Skeletal muscle satellite cell (primary cell): ENCODE measurements at regions not wholly inside any gene's neighbourhood (a gene's known extent, or its start where the extent isn't known, plus 50 kb on each side); places are given as distances from the start of the nearest gene placed in this dataset.
"Not testable (repeated sequence)": the region's sequence is repeated elsewhere in the genome, so short reads cannot be mapped to it uniquely, and the experiment has no call there.

Experiments
- H3K27me3 ChIP-seq: 2 replicates; pipeline ENCODE4 v1.7.0; 2013; ENCODE audit warnings: low read length; ENCODE audit not compliant: control insufficient read depth, insufficient read depth
- H3K36me3 ChIP-seq: 2 replicates; pipeline ENCODE4 v1.7.0; 2013; ENCODE audit warnings: mild to moderate bottlenecking, control low read depth, low read length; ENCODE audit not compliant: insufficient read depth
- H3K4me1 ChIP-seq: 2 replicates; pipeline ENCODE4 v1.7.0; 2013; ENCODE audit warnings: low read length; ENCODE audit not compliant: control insufficient read depth, insufficient read depth
- H3K4me2 ChIP-seq: 2 replicates; pipeline ENCODE4 v1.7.0; 2013; ENCODE audit warnings: mild to moderate bottlenecking, low read length
- H3K4me3 ChIP-seq: 2 replicates; pipeline ENCODE4 v1.7.0; 2013; ENCODE audit warnings: low read length
- H3K9ac ChIP-seq: 2 replicates; pipeline ENCODE4 v1.7.0; 2013; ENCODE audit warnings: mild to moderate bottlenecking, low read depth, low read length, moderate library complexity
- H3K9me3 ChIP-seq: replicated peaks from 2 replicates; pipeline ENCODE4 v1.7.0; 2013; ENCODE audit warnings: mild to moderate bottlenecking, control low read depth, low read length

DNA sequence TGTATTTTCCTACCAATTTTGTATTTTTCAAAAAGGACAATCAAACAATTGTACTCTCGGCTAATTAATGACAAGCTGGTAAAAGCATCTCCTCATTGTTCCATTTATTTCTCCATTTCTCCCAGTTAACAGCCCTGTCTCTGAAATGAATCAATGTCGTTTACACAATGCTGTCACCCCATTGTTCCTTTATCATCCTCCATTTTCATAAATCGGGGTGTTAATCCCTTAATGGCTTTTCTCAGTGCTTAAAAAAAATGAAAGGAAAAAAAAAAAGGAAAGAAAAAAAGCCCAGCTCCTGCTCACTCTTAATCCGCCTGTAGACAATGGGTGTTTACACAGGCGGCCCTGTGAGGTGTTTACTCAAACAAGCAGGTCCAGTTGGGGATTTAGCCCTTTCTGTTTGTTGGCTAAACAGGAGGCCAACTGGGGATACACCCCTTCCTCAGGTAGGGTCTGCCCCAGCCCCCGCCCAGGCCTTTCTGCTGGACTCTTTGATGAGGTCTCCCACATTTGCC lies 86.8 kb upstream of the SALL1 start:
- Histone ChIP-seq H3K9ac (no peak overlapping the region), H3K9me3 (peaks cover 5% of the 10 kb centered on the region), H3K36me3 (no peaks in the 10 kb centered on the region), H3K4me3 (no peak overlapping the region), H3K27me3 (no peaks in the 10 kb centered on the region), H3K4me2 (no peak overlapping the region), H3K4me1 (no peaks in the 10 kb centered on the region)

DNA sequence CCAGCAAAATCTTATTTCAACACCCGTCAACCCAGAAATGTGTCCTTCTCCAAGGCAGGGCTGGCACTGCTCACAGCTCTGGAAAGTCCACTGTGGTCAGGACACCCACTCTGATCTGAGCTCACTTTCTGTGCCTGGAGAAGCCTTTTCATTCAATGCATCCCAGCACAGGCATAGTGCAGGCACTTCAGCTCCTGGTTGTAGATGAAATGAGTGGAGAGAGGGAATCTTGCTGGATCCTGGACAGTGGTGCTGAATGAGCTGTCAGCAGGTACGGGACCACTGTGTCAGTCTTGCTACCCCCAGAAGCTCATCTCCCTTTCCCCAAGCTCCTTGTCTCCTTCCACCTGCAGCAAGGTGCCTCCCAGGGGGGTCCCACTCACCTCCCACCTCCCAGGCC lies 86.1 kb upstream of the SALL1 start:
- Histone ChIP-seq H3K4me3 (no peak overlapping the region), H3K4me2 (no peak overlapping the region), H3K36me3 (no peaks in the 10 kb centered on the region), H3K27me3 (no peaks in the 10 kb centered on the region), H3K4me1 (no peaks in the 10 kb centered on the region), H3K9me3 (peaks cover 5% of the 10 kb centered on the region), H3K9ac (no peak overlapping the region)

DNA sequence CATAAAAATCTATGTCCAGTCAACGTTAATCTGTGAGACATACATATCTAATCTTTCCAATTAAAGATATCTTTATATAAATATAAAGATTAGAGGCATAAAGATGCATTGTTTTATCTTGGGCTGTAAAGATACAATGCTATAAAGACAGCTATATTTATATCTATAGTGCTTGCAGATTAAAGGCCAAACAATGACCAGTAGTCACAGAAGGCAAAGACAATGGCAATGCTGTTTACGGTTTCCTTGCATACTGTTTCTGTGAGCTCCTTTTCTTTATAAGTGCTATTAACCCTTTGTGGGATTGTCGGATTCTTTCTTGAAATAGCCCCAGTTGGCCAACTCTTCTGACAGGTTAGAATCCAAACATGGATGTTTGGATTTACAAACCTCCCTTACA lies 85.5 kb upstream of the SALL1 start:
- peaks cover 6% of the 10 kb centered on the region for H3K9me3 ChIP-seq
- H3K9ac ChIP-seq = no peak overlapping the region
- H3K36me3 ChIP-seq = no peaks in the 10 kb centered on the region
- no peaks in the 10 kb centered on the region for H3K27me3 ChIP-seq
- no peak overlapping the region for H3K4me2 ChIP-seq
- H3K4me1 ChIP-seq = no peaks in the 10 kb centered on the region
- H3K4me3 ChIP-seq = no peak overlapping the region

DNA sequence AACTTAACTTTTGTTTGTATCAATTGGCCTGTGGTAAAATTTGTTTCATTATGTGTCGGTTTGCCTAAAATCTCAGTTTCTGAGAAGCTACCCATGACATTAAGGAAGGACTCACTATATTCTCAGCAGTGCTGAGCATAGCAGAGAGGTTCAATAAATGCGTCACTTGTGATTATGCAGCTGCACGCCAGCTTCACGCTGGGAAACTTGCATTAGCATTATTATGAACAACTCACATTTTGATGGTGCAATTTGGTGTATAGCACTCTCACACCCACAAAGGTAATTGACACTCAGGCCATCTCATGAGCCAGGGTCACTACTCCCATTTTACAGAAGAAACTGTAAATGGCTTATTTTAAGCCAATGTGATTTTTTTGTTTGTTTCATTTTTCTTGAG lies 80.6 kb upstream of the SALL1 start:
- Histone ChIP-seq H3K4me2 (no peak overlapping the region), H3K4me1 (no peaks in the 10 kb centered on the region)

DNA sequence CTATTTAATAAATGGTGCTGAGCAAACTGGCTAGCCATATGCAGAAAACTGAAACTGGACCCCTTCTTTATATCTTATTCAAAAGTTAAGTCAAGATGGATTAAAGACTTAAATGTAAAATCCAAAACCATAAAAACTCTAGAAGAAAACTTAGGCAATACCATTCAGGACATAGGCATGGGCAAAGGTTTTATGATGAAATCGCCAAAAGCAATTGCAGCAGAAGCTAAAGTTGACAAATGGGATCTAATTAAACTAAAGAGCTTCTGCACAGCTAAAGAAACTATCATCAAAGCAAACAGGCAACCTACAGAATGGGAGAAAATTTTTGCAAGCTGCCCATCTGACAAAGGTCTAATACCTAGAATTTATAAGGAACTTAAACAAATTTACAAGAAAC lies 79.0 kb upstream of the SALL1 start:
- not testable (repeated sequence) for H3K4me1 ChIP-seq, H3K4me2 ChIP-seq, H3K36me3 ChIP-seq, H3K9ac ChIP-seq, H3K4me3 ChIP-seq, H3K9me3 ChIP-seq, H3K27me3 ChIP-seq

More for the DNA sequence above, 80.6 kb upstream of the SALL1 start:
- H3K4me3 ChIP-seq = no peak overlapping the region
- no peaks in the 10 kb centered on the region for H3K27me3 ChIP-seq
- H3K36me3 ChIP-seq = no peaks in the 10 kb centered on the region
- no peak overlapping the region for H3K9ac ChIP-seq
- H3K9me3 ChIP-seq = peaks cover 8% of the 10 kb centered on the region

- Histone ChIP-seq H3K4me3 (no peak overlapping the region), H3K36me3 (no peaks in the 10 kb centered on the region), H3K27me3 (no peaks in the 10 kb centered on the region), H3K9ac (no peak overlapping the region), H3K4me1 (no peaks in the 10 kb centered on the region), H3K4me2 (no peak overlapping the region), H3K9me3 (peaks cover 7% of the 10 kb centered on the region)
These were observed 77.1 kb upstream of the SALL1 start for GRCh38 chr16:51228097-51228659.

DNA sequence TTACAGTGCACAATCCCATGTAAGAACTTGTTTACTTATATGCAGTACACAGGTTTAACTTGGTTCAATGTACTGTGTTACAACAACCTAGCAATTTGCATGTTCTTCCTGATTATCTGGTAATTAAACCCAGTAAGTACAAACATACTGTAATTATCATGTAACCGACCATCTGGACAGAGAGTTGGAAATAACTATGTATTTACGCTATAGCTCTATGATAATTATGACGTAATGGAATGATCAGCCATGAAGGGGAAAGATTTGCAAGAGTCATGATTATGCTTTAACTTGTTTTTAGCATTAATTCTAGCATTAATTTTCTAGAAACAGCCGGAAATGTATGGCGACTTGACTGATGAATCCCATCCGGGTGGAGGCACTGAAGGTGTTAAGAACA lies 74.8 kb upstream of the SALL1 start:
- H3K4me2 ChIP-seq = no peak overlapping the region
- no peak overlapping the region for H3K9ac ChIP-seq
- no peaks in the 10 kb centered on the region for H3K27me3 ChIP-seq
- H3K36me3 ChIP-seq = no peaks in the 10 kb centered on the region
- H3K4me1 ChIP-seq = no peaks in the 10 kb centered on the region
- H3K9me3 ChIP-seq = peaks cover 4% of the 10 kb centered on the region
- no peak overlapping the region for H3K4me3 ChIP-seq

GRCh38 chr16:51224317-51224716 lies 73.2 kb upstream of the SALL1 start:
- Histone ChIP-seq H3K9ac (no peak overlapping the region), H3K4me1 (no peaks in the 10 kb centered on the region), H3K4me3 (no peak overlapping the region), H3K4me2 (no peak overlapping the region), H3K36me3 (no peaks in the 10 kb centered on the region), H3K27me3 (no peaks in the 10 kb centered on the region), H3K9me3 (peaks cover 4% of the 10 kb centered on the region)

GRCh38 chr16:51222016-51222415 lies 70.9 kb upstream of the SALL1 start:
- Histone ChIP-seq H3K27me3 (no peaks in the 10 kb centered on the region), H3K9me3 (peaks cover 4% of the 10 kb centered on the region), H3K4me1 (no peaks in the 10 kb centered on the region), H3K36me3 (no peaks in the 10 kb centered on the region), H3K4me3 (no peak overlapping the region), H3K4me2 (no peak overlapping the region), H3K9ac (no peak overlapping the region)

- Histone ChIP-seq H3K36me3 (no peaks in the 10 kb centered on the region), H3K9me3 (no peaks in the 10 kb centered on the region), H3K4me2 (no peak overlapping the region), H3K4me3 (no peak overlapping the region), H3K9ac (no peak overlapping the region), H3K4me1 (no peaks in the 10 kb centered on the region), H3K27me3 (no peaks in the 10 kb centered on the region)
These were observed 60.1 kb upstream of the SALL1 start for GRCh38 chr16:51211148-51211547.

DNA sequence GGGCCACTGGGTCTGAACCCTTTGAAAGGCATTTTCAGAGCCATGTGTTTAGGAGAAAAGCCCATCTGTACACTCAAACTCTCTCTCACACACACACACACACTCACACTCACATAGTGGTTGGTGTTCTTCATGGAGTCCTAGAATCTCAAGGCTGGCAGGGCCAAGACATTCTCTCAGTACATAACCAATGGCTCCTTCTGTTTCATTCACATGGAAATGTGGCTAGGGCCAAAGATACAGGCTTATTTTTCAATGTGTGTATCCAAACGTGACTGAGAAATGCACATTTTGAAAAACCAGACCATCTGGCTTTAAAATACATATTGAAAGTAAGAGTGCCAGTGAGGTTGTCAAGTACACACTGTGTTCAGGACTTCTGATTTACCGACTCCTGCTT lies 59.0 kb upstream of the SALL1 start:
- H3K4me3 ChIP-seq = no peak overlapping the region
- no peaks in the 10 kb centered on the region for H3K36me3 ChIP-seq
- H3K9ac ChIP-seq = no peak overlapping the region
- no peak overlapping the region for H3K4me2 ChIP-seq
- H3K9me3 ChIP-seq = no peaks in the 10 kb centered on the region
- no peaks in the 10 kb centered on the region for H3K4me1 ChIP-seq
- no peaks in the 10 kb centered on the region for H3K27me3 ChIP-seq

- no peaks in the 10 kb centered on the region for H3K27me3 ChIP-seq
- no peak overlapping the region for H3K4me2 ChIP-seq
- H3K36me3 ChIP-seq = no peaks in the 10 kb centered on the region
- H3K4me3 ChIP-seq = no peak overlapping the region
- no peak overlapping the region for H3K9ac ChIP-seq
- peaks cover 8% of the 10 kb centered on the region for H3K9me3 ChIP-seq
- no peaks in the 10 kb centered on the region for H3K4me1 ChIP-seq
These were observed 50.5 kb upstream of the SALL1 start for GRCh38 chr16:51201604-51202003.
